ENCODE measurements at regions not wholly inside any gene's neighbourhood (a gene's known extent, or its start where the extent isn't known, plus 50 kb on each side); places are given as distances from the start of the nearest gene placed in this dataset.

DNA sequence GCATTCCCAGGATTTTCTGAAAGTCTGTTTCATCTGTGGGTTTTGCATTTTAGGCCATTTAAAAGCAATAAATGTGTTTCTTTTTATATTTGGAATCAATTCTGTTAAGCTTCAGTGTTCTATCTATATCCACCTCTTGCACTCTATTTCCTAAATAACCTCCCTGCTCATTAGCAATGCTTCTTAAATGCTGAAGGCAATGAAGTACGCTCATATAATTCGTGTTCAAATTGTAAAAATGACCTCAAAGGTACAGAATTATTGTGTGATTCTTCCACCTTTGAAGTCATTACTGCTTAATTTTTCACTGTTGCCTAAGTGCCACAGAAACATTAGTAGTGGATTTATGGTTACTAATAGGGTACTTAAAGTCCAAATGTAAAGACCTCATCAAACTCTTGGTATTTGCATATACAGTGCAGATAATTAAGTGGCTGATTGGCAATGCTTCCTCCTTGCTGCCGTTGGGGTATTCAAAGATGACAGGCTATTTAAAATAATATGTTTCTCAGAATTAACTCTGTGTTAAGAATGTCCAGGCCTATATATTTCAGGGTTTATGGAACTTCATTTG, 730.8 kb downstream of the TECRL start:
- TF ChIP-seq EZH2 (IDR thresholded peaks at IDR 0.05; ENCODE audit: borderline replicate concordance) = no peak
- TF ChIP-seq EZH2phosphoT487 (IDR thresholded peaks at IDR 0.05; ENCODE audit: low read depth, severe bottlenecking, unreplicated experiment) = no peak
- TF ChIP-seq, protein P1, sequence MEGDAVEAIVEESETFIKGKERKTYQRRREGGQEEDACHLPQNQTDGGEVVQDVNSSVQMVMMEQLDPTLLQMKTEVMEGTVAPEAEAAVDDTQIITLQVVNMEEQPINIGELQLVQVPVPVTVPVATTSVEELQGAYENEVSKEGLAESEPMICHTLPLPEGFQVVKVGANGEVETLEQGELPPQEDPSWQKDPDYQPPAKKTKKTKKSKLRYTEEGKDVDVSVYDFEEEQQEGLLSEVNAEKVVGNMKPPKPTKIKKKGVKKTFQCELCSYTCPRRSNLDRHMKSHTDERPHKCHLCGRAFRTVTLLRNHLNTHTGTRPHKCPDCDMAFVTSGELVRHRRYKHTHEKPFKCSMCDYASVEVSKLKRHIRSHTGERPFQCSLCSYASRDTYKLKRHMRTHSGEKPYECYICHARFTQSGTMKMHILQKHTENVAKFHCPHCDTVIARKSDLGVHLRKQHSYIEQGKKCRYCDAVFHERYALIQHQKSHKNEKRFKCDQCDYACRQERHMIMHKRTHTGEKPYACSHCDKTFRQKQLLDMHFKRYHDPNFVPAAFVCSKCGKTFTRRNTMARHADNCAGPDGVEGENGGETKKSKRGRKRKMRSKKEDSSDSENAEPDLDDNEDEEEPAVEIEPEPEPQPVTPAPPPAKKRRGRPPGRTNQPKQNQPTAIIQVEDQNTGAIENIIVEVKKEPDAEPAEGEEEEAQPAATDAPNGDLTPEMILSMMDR (IDR thresholded peaks at IDR 0.05; ENCODE audit: poor library complexity) = no peak
- no peaks in the 10 kb centered on the region for H3K36me3 ChIP-seq (replicated peaks; ENCODE audit: insufficient read depth, low read depth)
- WGBS (ENCODE audit: low lambda C conversion rate, missing lambda C conversion rate) = 79% methylated on average over 3 of the region's 3 CpGs

DNA sequence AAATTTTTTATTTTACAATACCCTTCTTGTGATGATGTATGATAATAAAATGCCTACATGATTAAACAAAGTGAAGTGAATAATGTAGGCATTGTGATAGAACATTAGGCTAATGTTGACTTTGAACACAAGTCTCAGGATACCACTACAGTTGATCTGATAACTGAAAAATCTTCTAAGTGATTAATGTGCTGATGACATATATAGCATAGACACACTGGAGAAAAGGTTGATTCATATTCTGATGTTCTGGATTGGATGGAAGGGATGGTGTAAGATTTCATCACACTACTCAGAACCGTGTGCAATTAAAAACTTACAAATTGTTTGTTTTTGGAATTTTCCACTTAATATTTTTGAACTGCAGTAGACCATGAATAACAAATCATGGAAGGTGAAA, 738.5 kb downstream of the TECRL start:
- H3K4me3 ChIP-seq = no peak overlapping the region
- no peak overlapping the region for H2AFZ ChIP-seq
- TF ChIP-seq EZH2phosphoT487 (IDR thresholded peaks at IDR 0.05; ENCODE audit: low read depth, severe bottlenecking, unreplicated experiment) = no peak
- TF ChIP-seq EZH2 (IDR thresholded peaks at IDR 0.05; ENCODE audit: borderline replicate concordance) = no peak
- TF ChIP-seq, protein P1 (IDR thresholded peaks at IDR 0.05; ENCODE audit: poor library complexity) = no peak
- H3K27me3 ChIP-seq = no peaks in the 10 kb centered on the region
- no peaks in the 10 kb centered on the region for H3K4me1 ChIP-seq (ENCODE audit: insufficient read depth)
- no peaks in the 10 kb centered on the region for H3K36me3 ChIP-seq (replicated peaks; ENCODE audit: insufficient read depth, low read depth)
- H4K20me1 ChIP-seq (ENCODE audit: insufficient read depth, poor library complexity, severe bottlenecking) = no peaks in the 10 kb centered on the region
- no peaks in the 10 kb centered on the region for H3K79me2 ChIP-seq
- no peaks in the 10 kb centered on the region for H3K9me3 ChIP-seq (ENCODE audit: low read depth)
- H3K9me2 ChIP-seq (replicated peaks; ENCODE audit: insufficient read depth) = no peaks in the 10 kb centered on the region
- H3K4me2 ChIP-seq = no peak overlapping the region
- no peak for DNase-seq (ENCODE audit: low spot score)
- no peak overlapping the region for H3K27ac ChIP-seq
- WGBS (ENCODE audit: low lambda C conversion rate, missing lambda C conversion rate) = 68% methylated on average over 1 of the region's 1 CpG

More for the DNA sequence above, 730.8 kb downstream of the TECRL start:
- Histone ChIP-seq H3K27ac (no peak overlapping the region), H3K9me2 (replicated peaks; ENCODE audit: insufficient read depth) (no peaks in the 10 kb centered on the region), H3K9me3 (ENCODE audit: low read depth) (no peaks in the 10 kb centered on the region), H3K27me3 (no peaks in the 10 kb centered on the region), H3K4me2 (no peak overlapping the region), H3K4me3 (no peak overlapping the region), H3K79me2 (no peaks in the 10 kb centered on the region), H4K20me1 (ENCODE audit: insufficient read depth, poor library complexity, severe bottlenecking) (no peaks in the 10 kb centered on the region), H3K4me1 (ENCODE audit: insufficient read depth) (no peaks in the 10 kb centered on the region), H2AFZ (no peak overlapping the region)
- DNase-seq (ENCODE audit: low spot score) = no peak

DNA sequence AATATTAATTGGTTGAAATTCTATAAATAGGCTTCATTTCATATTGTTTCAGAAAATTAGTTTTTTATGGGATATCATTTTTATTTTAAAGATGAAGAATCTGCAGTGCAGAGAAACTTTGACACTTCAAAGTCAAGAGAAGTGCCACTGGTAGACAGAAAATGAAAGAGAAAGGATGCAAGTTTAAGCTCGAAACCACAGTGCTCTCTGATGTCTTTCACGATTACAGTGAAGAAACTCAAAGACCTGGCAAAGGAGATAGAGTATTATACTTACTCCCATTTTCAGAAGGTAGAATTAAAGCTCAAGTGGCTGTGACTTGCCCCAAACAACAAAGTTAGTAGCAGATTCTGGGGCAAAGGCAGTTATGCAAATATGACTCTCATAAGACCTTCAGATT, 745.4 kb downstream of the TECRL start:
- no peak for DNase-seq (ENCODE audit: low spot score)
- Histone ChIP-seq H3K4me1 (ENCODE audit: insufficient read depth) (no peaks in the 10 kb centered on the region), H3K27me3 (no peaks in the 10 kb centered on the region), H3K79me2 (no peaks in the 10 kb centered on the region), H3K36me3 (replicated peaks; ENCODE audit: insufficient read depth, low read depth) (no peaks in the 10 kb centered on the region), H3K27ac (no peak overlapping the region), H3K9me3 (ENCODE audit: low read depth) (no peaks in the 10 kb centered on the region), H2AFZ (no peak overlapping the region), H4K20me1 (ENCODE audit: insufficient read depth, poor library complexity, severe bottlenecking) (no peaks in the 10 kb centered on the region), H3K4me2 (no peak overlapping the region), H3K9me2 (replicated peaks; ENCODE audit: insufficient read depth) (no peaks in the 10 kb centered on the region), H3K4me3 (no peak overlapping the region)
- WGBS (ENCODE audit: low lambda C conversion rate, missing lambda C conversion rate) = 84% methylated on average over 2 of the region's 2 CpGs
- TF ChIP-seq EZH2 (IDR thresholded peaks at IDR 0.05; ENCODE audit: borderline replicate concordance) (no peak), EZH2phosphoT487 (IDR thresholded peaks at IDR 0.05; ENCODE audit: low read depth, severe bottlenecking, unreplicated experiment) (no peak)
- TF ChIP-seq, protein P1 (IDR thresholded peaks at IDR 0.05; ENCODE audit: poor library complexity) = no peak
